ENCODE measurements at regions not wholly inside any gene's neighbourhood (a gene's known extent, or its start where the extent isn't known, plus 50 kb on each side); places are given as distances from the start of the nearest gene placed in this dataset.

DNA sequence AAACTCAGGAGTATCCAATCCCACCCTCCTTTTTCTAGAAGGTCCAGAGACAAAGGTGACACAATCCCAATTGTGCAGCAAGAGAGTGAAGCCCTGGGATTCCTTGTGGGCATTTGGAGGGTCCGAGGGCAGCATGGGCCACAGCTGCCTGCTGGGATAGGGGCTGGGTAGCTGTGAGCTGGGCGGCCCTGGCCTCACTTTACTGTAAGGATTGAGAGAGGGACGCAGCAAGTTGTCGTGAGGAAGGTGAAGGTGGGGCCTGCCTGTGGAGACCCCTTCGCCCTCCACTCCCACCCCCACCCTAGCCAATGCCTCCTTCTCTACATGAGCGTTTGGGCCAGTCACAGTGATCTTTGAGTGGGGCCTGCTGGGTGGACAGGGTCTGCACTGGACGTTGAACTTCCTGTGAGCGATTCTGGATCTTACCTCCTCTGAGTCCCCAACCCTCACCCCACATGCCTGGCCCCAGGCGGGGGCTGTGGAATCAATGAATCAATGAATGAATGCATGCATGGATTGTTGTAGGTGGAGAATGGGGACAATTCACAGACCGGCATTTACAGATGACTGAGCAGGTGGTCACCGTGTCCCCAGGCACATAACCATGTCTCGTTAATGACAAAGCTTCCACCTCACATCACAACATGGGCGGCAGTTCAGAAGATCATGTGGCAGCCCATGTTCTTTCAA is 107.2 kb downstream of the INHBB start:
- Histone ChIP-seq H3K4me1 (ENCODE audit: low read length) (peaks cover 11% of the 10 kb centered on the region), H3K4me3 (ENCODE audit: low read length) (no peak overlapping the region), H3K9me3 (ENCODE audit: low read length) (no peaks in the 10 kb centered on the region), H3K9ac (ENCODE audit: low read length) (no peak overlapping the region), H2AFZ (ENCODE audit: low read length) (no peak overlapping the region), H3K79me2 (ENCODE audit: low read length) (no peaks in the 10 kb centered on the region), H4K20me1 (ENCODE audit: insufficient read depth, low read depth, low read length) (no peaks in the 10 kb centered on the region), H3K4me2 (ENCODE audit: low read depth, low read length, poor library complexity, severe bottlenecking) (no peak overlapping the region), H3K9me2 (replicated peaks; ENCODE audit: insufficient read depth, low read length) (no peaks in the 10 kb centered on the region), H3K36me3 (ENCODE audit: insufficient read depth, low read length) (no peaks in the 10 kb centered on the region), H3K27ac (ENCODE audit: low read length) (no peak overlapping the region), H3K27me3 (ENCODE audit: low read length) (no peaks in the 10 kb centered on the region)
- no peak for DNase-seq

DNA sequence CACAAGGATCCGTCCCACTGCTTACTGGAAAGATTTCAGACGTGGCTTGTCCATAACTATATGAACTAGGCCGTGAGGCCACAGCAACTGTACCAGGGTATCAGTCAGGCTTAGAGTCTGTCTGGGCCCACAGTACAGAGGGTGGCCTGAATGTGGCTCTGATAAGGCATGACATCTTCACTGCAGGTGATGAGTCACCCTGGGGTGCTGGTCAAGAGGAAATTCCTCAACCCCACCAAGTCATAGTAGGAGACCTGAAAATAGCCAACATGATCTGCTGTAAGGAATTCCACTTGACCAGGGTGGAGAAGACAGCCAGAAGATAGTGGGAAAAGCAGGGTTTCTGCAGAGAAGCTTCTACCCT is 107.7 kb downstream of the INHBB start:
- Histone ChIP-seq H3K36me3 (ENCODE audit: insufficient read depth, low read length) (no peaks in the 10 kb centered on the region), H2AFZ (ENCODE audit: low read length) (no peak overlapping the region), H3K4me3 (ENCODE audit: low read length) (no peak overlapping the region), H3K79me2 (ENCODE audit: low read length) (no peaks in the 10 kb centered on the region), H3K4me2 (ENCODE audit: low read depth, low read length, poor library complexity, severe bottlenecking) (no peak overlapping the region), H3K9me2 (replicated peaks; ENCODE audit: insufficient read depth, low read length) (no peaks in the 10 kb centered on the region), H4K20me1 (ENCODE audit: insufficient read depth, low read depth, low read length) (no peaks in the 10 kb centered on the region), H3K9me3 (ENCODE audit: low read length) (no peaks in the 10 kb centered on the region), H3K4me1 (ENCODE audit: low read length) (peaks cover 11% of the 10 kb centered on the region), H3K27ac (ENCODE audit: low read length) (no peak overlapping the region), H3K27me3 (ENCODE audit: low read length) (no peaks in the 10 kb centered on the region), H3K9ac (ENCODE audit: low read length) (no peak overlapping the region)
- DNase-seq = no peak

DNA sequence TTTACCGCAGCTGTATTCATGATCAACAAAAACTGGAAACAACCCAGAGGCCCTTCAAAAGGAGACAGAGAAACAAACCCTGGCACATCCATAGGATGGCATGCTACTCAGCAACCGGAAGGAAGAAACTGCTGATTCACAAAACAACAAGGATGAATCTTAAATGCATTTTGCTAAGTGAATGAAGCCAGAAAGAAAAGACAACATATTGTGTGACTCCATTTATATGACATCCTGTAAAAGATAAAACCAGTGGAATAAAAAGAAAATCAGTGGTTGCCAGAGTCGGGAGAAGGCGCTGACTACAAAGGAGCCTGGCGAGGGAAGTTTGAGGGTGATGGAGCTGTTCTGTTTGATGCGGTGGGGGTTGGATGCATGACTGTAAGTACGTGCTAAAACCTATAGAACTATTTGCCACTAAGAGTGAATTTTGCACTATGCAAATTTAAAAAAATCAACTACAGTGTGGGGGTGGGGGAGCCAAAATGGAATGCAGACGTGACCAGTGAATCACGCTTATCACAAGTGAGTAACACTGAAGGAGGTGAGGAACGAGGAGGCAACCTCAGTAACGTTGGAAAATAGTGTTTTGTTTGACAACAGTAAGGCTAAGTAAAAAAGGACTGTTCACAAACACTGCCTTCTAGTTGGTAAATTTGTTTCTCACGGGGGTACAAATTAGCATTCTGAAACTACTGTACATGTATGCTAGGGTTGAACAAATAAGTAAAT is 108.9 kb downstream of the INHBB start:
- Histone ChIP-seq H2AFZ (ENCODE audit: low read length) (no peak overlapping the region), H3K4me1 (ENCODE audit: low read length) (peaks cover 11% of the 10 kb centered on the region), H3K27me3 (ENCODE audit: low read length) (no peaks in the 10 kb centered on the region), H3K4me2 (ENCODE audit: low read depth, low read length, poor library complexity, severe bottlenecking) (no peak overlapping the region), H3K9me2 (replicated peaks; ENCODE audit: insufficient read depth, low read length) (no peaks in the 10 kb centered on the region), H3K9ac (ENCODE audit: low read length) (no peak overlapping the region), H4K20me1 (ENCODE audit: insufficient read depth, low read depth, low read length) (no peaks in the 10 kb centered on the region), H3K9me3 (ENCODE audit: low read length) (no peaks in the 10 kb centered on the region), H3K27ac (ENCODE audit: low read length) (no peak overlapping the region), H3K4me3 (ENCODE audit: low read length) (no peak overlapping the region), H3K36me3 (ENCODE audit: insufficient read depth, low read length) (no peaks in the 10 kb centered on the region), H3K79me2 (ENCODE audit: low read length) (no peaks in the 10 kb centered on the region)
- no peak for DNase-seq

DNA sequence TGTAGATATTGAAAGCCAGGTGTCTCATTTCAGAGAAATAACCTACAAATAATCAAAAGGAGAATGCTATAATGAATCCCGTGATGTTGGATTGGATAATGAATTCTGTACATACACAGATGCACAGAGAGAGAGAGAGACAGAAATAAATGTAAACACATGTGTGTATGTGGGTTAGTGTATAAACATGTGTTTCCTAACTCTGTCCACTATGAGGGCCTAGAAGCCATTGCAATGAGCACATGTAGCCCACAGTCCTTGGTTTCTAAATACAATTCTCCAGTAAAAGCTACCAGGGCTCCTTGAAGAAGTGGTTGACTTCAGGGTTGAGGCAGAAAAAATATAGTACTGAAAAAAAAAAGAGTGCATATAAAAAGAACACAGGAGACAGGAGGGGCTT is 109.5 kb downstream of the INHBB start:
- H4K20me1 ChIP-seq (ENCODE audit: insufficient read depth, low read depth, low read length) = no peaks in the 10 kb centered on the region
- H3K4me1 ChIP-seq (ENCODE audit: low read length) = peaks cover 11% of the 10 kb centered on the region
- no peaks in the 10 kb centered on the region for H3K9me2 ChIP-seq (replicated peaks; ENCODE audit: insufficient read depth, low read length)
- H2AFZ ChIP-seq (ENCODE audit: low read length) = no peak overlapping the region
- H3K9me3 ChIP-seq (ENCODE audit: low read length) = no peaks in the 10 kb centered on the region
- H3K79me2 ChIP-seq (ENCODE audit: low read length) = no peaks in the 10 kb centered on the region
- no peak overlapping the region for H3K9ac ChIP-seq (ENCODE audit: low read length)
- no peak overlapping the region for H3K4me2 ChIP-seq (ENCODE audit: low read depth, low read length, poor library complexity, severe bottlenecking)
- no peaks in the 10 kb centered on the region for H3K36me3 ChIP-seq (ENCODE audit: insufficient read depth, low read length)
- H3K27ac ChIP-seq (ENCODE audit: low read length) = no peak overlapping the region
- no peak for DNase-seq
- no peaks in the 10 kb centered on the region for H3K27me3 ChIP-seq (ENCODE audit: low read length)
- H3K4me3 ChIP-seq (ENCODE audit: low read length) = no peak overlapping the region

DNA sequence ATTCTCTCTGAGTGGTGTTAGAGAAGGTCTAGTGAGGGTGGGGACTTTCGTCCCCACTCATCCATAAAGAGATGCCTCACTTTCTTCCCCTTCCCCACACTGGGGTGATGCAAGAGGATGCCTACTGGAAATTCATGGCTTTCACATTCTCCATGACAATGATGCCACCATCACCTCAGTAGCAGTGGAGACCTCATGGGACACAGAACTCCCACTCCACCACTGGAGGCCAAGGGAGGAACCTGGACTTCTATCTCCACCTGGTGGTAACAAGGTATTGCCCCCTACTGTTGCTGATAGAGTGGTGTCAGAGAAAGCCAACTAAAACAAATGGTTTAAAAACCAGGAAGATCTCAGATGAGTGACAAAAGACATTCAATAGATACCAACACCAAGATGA is 110.9 kb downstream of the INHBB start:
- Histone ChIP-seq H3K4me2 (ENCODE audit: low read depth, low read length, poor library complexity, severe bottlenecking) (no peak overlapping the region), H3K79me2 (ENCODE audit: low read length) (no peaks in the 10 kb centered on the region), H3K27ac (ENCODE audit: low read length) (no peak overlapping the region), H3K9ac (ENCODE audit: low read length) (no peak overlapping the region), H3K36me3 (ENCODE audit: insufficient read depth, low read length) (no peaks in the 10 kb centered on the region), H2AFZ (ENCODE audit: low read length) (no peak overlapping the region), H3K9me3 (ENCODE audit: low read length) (no peaks in the 10 kb centered on the region), H3K27me3 (ENCODE audit: low read length) (no peaks in the 10 kb centered on the region), H3K9me2 (replicated peaks; ENCODE audit: insufficient read depth, low read length) (no peaks in the 10 kb centered on the region), H4K20me1 (ENCODE audit: insufficient read depth, low read depth, low read length) (no peaks in the 10 kb centered on the region), H3K4me3 (ENCODE audit: low read length) (no peak overlapping the region), H3K4me1 (ENCODE audit: low read length) (peaks cover 11% of the 10 kb centered on the region)
- DNase-seq = peak; percentile 73

DNA sequence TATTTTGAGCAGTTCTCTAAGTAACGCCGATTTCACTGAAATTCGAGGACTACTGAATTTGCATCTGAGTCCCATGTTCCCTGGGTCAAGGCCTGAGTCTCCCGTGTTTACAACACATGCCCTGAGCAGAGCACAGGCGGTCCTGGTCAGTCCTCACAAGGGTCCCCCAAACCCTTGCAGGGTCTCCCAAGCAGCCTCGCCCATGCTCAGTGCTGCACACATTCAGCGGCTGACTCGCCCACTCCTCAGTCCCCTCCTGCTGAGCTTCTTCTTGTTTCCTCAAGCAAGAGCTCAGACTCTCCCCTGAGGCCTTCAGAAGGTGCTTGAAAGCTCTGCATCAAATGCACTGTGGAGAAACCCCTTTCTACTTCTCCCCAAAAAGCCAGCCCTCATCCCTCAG is 114.6 kb downstream of the INHBB start:
- H3K79me2 ChIP-seq (ENCODE audit: low read length) = no peaks in the 10 kb centered on the region
- no peak overlapping the region for H3K9ac ChIP-seq (ENCODE audit: low read length)
- no peaks in the 10 kb centered on the region for H3K9me3 ChIP-seq (ENCODE audit: low read length)
- no peak overlapping the region for H2AFZ ChIP-seq (ENCODE audit: low read length)
- H3K4me2 ChIP-seq (ENCODE audit: low read depth, low read length, poor library complexity, severe bottlenecking) = no peak overlapping the region
- no peak for DNase-seq
- no peaks in the 10 kb centered on the region for H4K20me1 ChIP-seq (ENCODE audit: insufficient read depth, low read depth, low read length)
- no peaks in the 10 kb centered on the region for H3K36me3 ChIP-seq (ENCODE audit: insufficient read depth, low read length)
- no peaks in the 10 kb centered on the region for H3K4me1 ChIP-seq (ENCODE audit: low read length)
- no peaks in the 10 kb centered on the region for H3K27me3 ChIP-seq (ENCODE audit: low read length)
- no peaks in the 10 kb centered on the region for H3K9me2 ChIP-seq (replicated peaks; ENCODE audit: insufficient read depth, low read length)
- no peak overlapping the region for H3K27ac ChIP-seq (ENCODE audit: low read length)
- no peak overlapping the region for H3K4me3 ChIP-seq (ENCODE audit: low read length)

DNA sequence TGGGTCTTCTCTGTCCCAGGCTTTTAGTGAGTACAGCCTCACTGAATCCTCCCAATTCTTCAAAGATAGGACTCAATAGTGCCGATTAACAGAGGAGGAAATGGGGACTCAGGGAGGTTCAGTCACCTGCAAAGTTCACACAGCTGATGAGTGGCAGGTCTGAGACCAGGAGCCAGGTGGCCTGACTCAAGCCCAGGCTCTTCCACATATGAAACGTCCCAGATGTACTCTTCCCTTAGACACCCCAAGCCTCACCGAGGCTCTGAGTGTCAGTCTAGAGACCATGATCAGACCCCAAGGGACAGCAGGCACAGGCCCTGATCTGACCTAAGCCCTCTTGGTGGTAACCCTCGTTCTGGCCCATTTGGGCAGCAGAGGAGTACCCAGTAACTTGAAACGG is 115.2 kb downstream of the INHBB start:
- no peaks in the 10 kb centered on the region for H3K9me3 ChIP-seq (ENCODE audit: low read length)
- no peak overlapping the region for H3K4me2 ChIP-seq (ENCODE audit: low read depth, low read length, poor library complexity, severe bottlenecking)
- no peak overlapping the region for H2AFZ ChIP-seq (ENCODE audit: low read length)
- H4K20me1 ChIP-seq (ENCODE audit: insufficient read depth, low read depth, low read length) = no peaks in the 10 kb centered on the region
- no peaks in the 10 kb centered on the region for H3K27me3 ChIP-seq (ENCODE audit: low read length)
- no peak overlapping the region for H3K4me3 ChIP-seq (ENCODE audit: low read length)
- no peaks in the 10 kb centered on the region for H3K36me3 ChIP-seq (ENCODE audit: insufficient read depth, low read length)
- H3K9ac ChIP-seq (ENCODE audit: low read length) = no peak overlapping the region
- H3K9me2 ChIP-seq (replicated peaks; ENCODE audit: insufficient read depth, low read length) = no peaks in the 10 kb centered on the region
- no peaks in the 10 kb centered on the region for H3K79me2 ChIP-seq (ENCODE audit: low read length)
- H3K27ac ChIP-seq (ENCODE audit: low read length) = no peak overlapping the region
- no peak for DNase-seq
- H3K4me1 ChIP-seq (ENCODE audit: low read length) = no peaks in the 10 kb centered on the region

DNA sequence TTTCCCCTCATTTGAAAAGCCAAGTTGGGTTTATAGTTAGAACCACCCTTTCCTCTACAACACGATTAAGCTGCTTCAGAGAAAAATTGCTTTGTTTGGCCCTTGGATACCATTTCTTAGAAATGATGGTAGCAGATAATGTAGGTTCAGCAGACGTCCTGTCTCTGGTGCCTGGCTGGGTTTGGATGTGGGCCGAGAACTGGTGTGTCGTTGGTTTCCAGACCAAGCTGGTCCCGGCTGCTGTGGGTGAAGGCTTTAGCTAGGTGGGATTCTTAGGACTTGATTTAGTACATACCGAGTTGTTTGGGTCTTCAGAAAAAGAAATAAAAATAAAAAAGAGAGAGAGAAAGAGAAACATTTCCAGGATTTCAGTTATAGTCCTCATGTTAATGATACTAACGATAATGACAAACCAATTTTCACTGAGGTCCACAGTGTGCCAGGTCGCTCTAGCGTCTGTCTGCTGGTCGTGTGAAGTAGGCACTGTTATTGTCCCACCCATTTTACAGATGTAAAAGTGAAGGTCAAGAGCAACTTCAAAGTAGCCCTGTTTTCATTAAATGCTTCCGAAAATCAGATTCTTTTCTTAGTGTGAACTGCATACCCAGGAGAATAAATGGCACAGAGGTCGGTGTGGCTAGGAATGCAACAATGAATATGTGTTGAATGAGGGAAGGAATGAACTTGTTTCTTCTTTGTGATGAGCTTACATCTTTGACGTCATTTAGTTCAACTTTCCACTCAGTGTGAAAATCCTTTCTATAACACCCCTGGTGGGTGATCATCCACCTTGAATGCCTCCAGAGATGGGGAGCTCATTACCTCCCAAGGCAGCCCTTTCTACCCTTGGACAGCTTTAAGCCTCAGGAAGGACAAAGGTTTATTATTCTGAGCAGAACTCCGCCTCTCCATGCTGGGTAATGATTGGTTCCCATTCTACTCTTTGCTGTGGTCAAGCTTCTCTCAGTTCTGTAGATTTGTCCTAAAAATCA is 115.9 kb downstream of the INHBB start:
- no peaks in the 10 kb centered on the region for H3K9me2 ChIP-seq (replicated peaks; ENCODE audit: insufficient read depth, low read length)
- no peaks in the 10 kb centered on the region for H4K20me1 ChIP-seq (ENCODE audit: insufficient read depth, low read depth, low read length)
- H3K4me3 ChIP-seq (ENCODE audit: low read length) = no peak overlapping the region
- no peaks in the 10 kb centered on the region for H3K36me3 ChIP-seq (ENCODE audit: insufficient read depth, low read length)
- no peaks in the 10 kb centered on the region for H3K79me2 ChIP-seq (ENCODE audit: low read length)
- H3K27ac ChIP-seq (ENCODE audit: low read length) = no peak overlapping the region
- no peaks in the 10 kb centered on the region for H3K9me3 ChIP-seq (ENCODE audit: low read length)
- no peak overlapping the region for H2AFZ ChIP-seq (ENCODE audit: low read length)
- H3K9ac ChIP-seq (ENCODE audit: low read length) = no peak overlapping the region
- H3K27me3 ChIP-seq (ENCODE audit: low read length) = no peaks in the 10 kb centered on the region
- H3K4me2 ChIP-seq (ENCODE audit: low read depth, low read length, poor library complexity, severe bottlenecking) = no peak overlapping the region
- no peaks in the 10 kb centered on the region for H3K4me1 ChIP-seq (ENCODE audit: low read length)
- no peak for DNase-seq

All from Karpas-422 (cell line).